NT2/D1 (cell line): ENCODE measurements at regions not wholly inside any gene's neighbourhood (a gene's known extent, or its start where the extent isn't known, plus 50 kb on each side); places are given as distances from the start of the nearest gene placed in this dataset.

ENCODE experiments used
- YY1 ChIP-seq: IDR thresholded peaks from 2 replicates; pipeline ENCODE4 v1.6.1; 2011; ENCODE audit not compliant: insufficient read length, insufficient read depth
- ZNF274 ChIP-seq: IDR thresholded peaks from 2 replicates; pipeline ENCODE4 v1.6.1; 2011; ENCODE audit warnings: mild to moderate bottlenecking, low read depth, low read length

- TF ChIP-seq ZNF274 (no peak), YY1 (no peak)
Measured at GRCh38 chr15:31499953-31500765, 173.5 kb downstream of the KLF13 start.
